Activated CD8-positive, alpha-beta memory T cell treated with anti-CD3 and anti-CD28 coated beads, Interleukin-2, amount 10 ng/mL, durations not matched to agents 7 days and 5 days (primary cell): ENCODE measurements at regions not wholly inside any gene's neighbourhood (a gene's known extent, or its start where the extent isn't known, plus 50 kb on each side); places are given as distances from the start of the nearest gene placed in this dataset.

Experiments used
- ATAC-seq: fragments of 150-1000 bp; cut with Tn5 transposase; one replicate; pipeline ENCODE4 v1.10.0; 2021; ENCODE audit warnings: moderate library complexity
- CTCF ChIA-PET: fragments of 350-600 bp; sonication (Branson Sonifier 250); formaldehyde crosslinking; loops from one replicate; lab custom pipeline; 2021; ENCODE audit warnings: antibody characterized with exemption; lab: Charles Lee
- DNase-seq: peaks from one replicate; pipeline ENCODE4 v3.0.0-alpha.2; 2020
- H3K27ac Mint-ChIP-seq: one replicate; pipeline ENCODE4 v1.8.0; 2021; ENCODE audit warnings: mild to moderate bottlenecking, mixed read lengths
- H3K27me3 Mint-ChIP-seq: one replicate; pipeline ENCODE4 v1.8.0; 2021; ENCODE audit warnings: mixed read lengths
- H3K36me3 Mint-ChIP-seq: one replicate; pipeline ENCODE4 v1.8.0; 2021; ENCODE audit warnings: mild to moderate bottlenecking, mixed read lengths
- H3K4me1 Mint-ChIP-seq: one replicate; pipeline ENCODE4 v1.8.0; 2021; ENCODE audit warnings: mixed read lengths
- H3K4me3 Mint-ChIP-seq: one replicate; pipeline ENCODE4 v1.8.0; 2021; ENCODE audit warnings: mild to moderate bottlenecking, moderate library complexity, mixed read lengths
- H3K9me3 Mint-ChIP-seq: one replicate; pipeline ENCODE4 v1.8.0; 2022; ENCODE audit warnings: low read depth, mixed read lengths

- no peak for ATAC-seq
- H3K27me3 Mint-ChIP-seq: peaks cover 3% of the 10 kb centered on the region
Observed at GRCh38 chr16:77536809-77537208, 102.0 kb upstream of the ADAMTS18 start.

GRCh38 chr16:77539421-77540034 lies 104.7 kb upstream of the ADAMTS18 start:
- no peaks in the 10 kb centered on the region for H3K4me1 Mint-ChIP-seq
- DNase-seq: no peak
- no peak for ATAC-seq

More at GRCh38 chr16:77536809-77537208, 102.0 kb upstream of the ADAMTS18 start:
- CTCF ChIA-PET: no interaction called here
- DNase-seq: no peak
- Mint-ChIP-seq H3K36me3 (no peaks in the 10 kb centered on the region), H3K27ac (no peak overlapping the region), H3K4me1 (no peaks in the 10 kb centered on the region), H3K9me3 (no peaks in the 10 kb centered on the region), H3K4me3 (no peak overlapping the region)

GRCh38 chr16:77540646-77541045 lies 105.8 kb upstream of the ADAMTS18 start:
- H3K4me3 Mint-ChIP-seq: no peak overlapping the region
- no peak for ATAC-seq
- H3K36me3 Mint-ChIP-seq: no peaks in the 10 kb centered on the region
- CTCF ChIA-PET: interaction anchor here (1.3 kb wide), 1 partner anchor 9 kb away, joined by 3 read pairs; no protein-coding TSS in a partner anchor
- DNase-seq: no peak
- no peaks in the 10 kb centered on the region for H3K4me1 Mint-ChIP-seq
- H3K27ac Mint-ChIP-seq: no peak overlapping the region
- H3K9me3 Mint-ChIP-seq: no peaks in the 10 kb centered on the region
- H3K27me3 Mint-ChIP-seq: no peaks in the 10 kb centered on the region

More at GRCh38 chr16:77539421-77540034, 104.7 kb upstream of the ADAMTS18 start:
- Mint-ChIP-seq H3K36me3 (no peaks in the 10 kb centered on the region), H3K9me3 (no peaks in the 10 kb centered on the region), H3K27ac (no peak overlapping the region), H3K27me3 (no peaks in the 10 kb centered on the region), H3K4me3 (no peak overlapping the region)
- CTCF ChIA-PET: no interaction called here

DNA sequence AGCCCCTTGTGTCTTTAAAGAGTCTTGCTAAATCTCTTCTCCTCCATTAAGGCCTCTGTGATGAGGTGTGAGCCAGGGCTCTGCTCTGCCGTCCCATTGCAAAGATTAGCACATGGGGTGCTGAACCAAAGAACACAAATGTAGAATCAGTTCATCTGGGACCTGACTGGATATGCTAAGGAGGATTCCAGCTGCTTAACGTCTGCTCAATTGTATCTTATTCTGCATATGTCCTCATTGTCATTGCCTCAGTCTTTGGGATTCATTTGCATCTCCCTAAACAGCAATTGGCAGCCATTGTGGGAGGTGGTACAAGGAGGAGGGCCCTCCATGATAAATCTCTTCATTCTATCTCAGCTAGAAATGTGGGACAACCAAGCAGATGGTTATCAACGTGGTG lies 106.3 kb upstream of the ADAMTS18 start:
- Mint-ChIP-seq H3K27me3 (no peaks in the 10 kb centered on the region), H3K27ac (no peak overlapping the region), H3K4me3 (no peak overlapping the region), H3K36me3 (no peaks in the 10 kb centered on the region), H3K4me1 (no peaks in the 10 kb centered on the region), H3K9me3 (no peaks in the 10 kb centered on the region)
- ATAC-seq: no peak
- DNase-seq: no peak
- CTCF ChIA-PET: interaction anchor here (1.3 kb wide), 1 partner anchor 9 kb away, joined by 3 read pairs; no protein-coding TSS in a partner anchor

DNA sequence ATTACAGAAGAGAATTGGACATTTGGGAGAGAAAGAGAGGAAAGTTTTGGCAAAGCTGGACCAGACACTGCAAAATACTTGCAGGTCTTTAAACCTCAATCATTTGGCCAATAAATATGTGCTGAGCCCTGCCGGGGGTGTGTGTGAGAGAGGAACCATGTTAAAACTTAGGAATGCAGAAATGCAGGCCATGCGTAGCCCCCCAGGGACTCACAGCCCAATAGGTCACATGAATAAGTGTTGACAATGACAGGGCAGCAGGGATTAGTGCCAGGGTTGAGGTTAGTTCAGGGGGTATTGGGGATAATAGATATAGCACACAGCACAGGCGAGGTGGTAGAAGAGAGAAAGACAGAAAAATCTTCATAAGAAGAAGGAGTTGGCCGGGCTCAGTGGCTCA lies 113.3 kb upstream of the ADAMTS18 start:
- DNase-seq (no peak), ATAC-seq (no peak)
- no peaks in the 10 kb centered on the region for H3K9me3 Mint-ChIP-seq
- H3K27me3 Mint-ChIP-seq: no peaks in the 10 kb centered on the region
- H3K4me3 Mint-ChIP-seq: no peak overlapping the region
- H3K4me1 Mint-ChIP-seq: no peaks in the 10 kb centered on the region
- no peaks in the 10 kb centered on the region for H3K36me3 Mint-ChIP-seq
- CTCF ChIA-PET: no interaction called here
- no peak overlapping the region for H3K27ac Mint-ChIP-seq

DNA sequence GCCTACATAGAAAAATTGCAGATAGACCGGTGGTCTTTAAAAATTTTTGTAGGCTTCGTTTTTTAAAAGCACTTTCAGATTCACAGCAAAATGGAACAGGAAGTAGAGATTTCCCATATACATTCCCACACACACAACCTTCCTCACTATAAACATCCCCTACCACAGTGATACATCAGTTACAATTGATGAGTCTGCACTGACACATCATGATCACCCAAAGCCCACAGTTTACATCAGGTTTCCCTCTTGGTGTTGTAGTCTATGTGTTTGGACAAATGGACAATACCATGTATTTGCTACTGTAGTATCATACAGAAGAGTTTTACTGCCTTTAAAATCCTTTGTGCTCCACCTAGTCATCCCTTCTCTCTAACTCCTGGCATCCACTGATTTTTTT lies 113.9 kb upstream of the ADAMTS18 start:
- Mint-ChIP-seq H3K36me3 (no peaks in the 10 kb centered on the region), H3K9me3 (no peaks in the 10 kb centered on the region), H3K4me3 (no peak overlapping the region), H3K27ac (no peak overlapping the region), H3K4me1 (no peaks in the 10 kb centered on the region), H3K27me3 (no peaks in the 10 kb centered on the region)
- ATAC-seq: no peak
- CTCF ChIA-PET: no interaction called here
- DNase-seq: no peak

GRCh38 chr16:77549876-77550275 lies 115.0 kb upstream of the ADAMTS18 start:
- Mint-ChIP-seq H3K4me3 (no peak overlapping the region), H3K36me3 (no peaks in the 10 kb centered on the region), H3K27me3 (no peaks in the 10 kb centered on the region), H3K27ac (no peak overlapping the region), H3K4me1 (no peaks in the 10 kb centered on the region), H3K9me3 (no peaks in the 10 kb centered on the region)
- CTCF ChIA-PET: interaction anchor here (0.9 kb wide), 1 partner anchor 9 kb away, joined by 3 read pairs; no protein-coding TSS in a partner anchor
- ATAC-seq: no peak
- no peak for DNase-seq

GRCh38 chr16:77551357-77551756 lies 116.5 kb upstream of the ADAMTS18 start:
- DNase-seq (no peak), ATAC-seq (no peak)
- CTCF ChIA-PET: no interaction called here
- Mint-ChIP-seq H3K4me3 (no peak overlapping the region), H3K27ac (no peak overlapping the region), H3K36me3 (no peaks in the 10 kb centered on the region), H3K4me1 (no peaks in the 10 kb centered on the region), H3K9me3 (no peaks in the 10 kb centered on the region), H3K27me3 (no peaks in the 10 kb centered on the region)

- no peak for DNase-seq
- Mint-ChIP-seq H3K4me1 (no peaks in the 10 kb centered on the region), H3K27ac (no peak overlapping the region), H3K36me3 (no peaks in the 10 kb centered on the region), H3K4me3 (no peak overlapping the region), H3K9me3 (no peaks in the 10 kb centered on the region), H3K27me3 (peaks cover 2% of the 10 kb centered on the region)
- ATAC-seq: no peak
- CTCF ChIA-PET: no interaction called here
Observed at GRCh38 chr16:77553130-77553529, 118.3 kb upstream of the ADAMTS18 start.

DNA sequence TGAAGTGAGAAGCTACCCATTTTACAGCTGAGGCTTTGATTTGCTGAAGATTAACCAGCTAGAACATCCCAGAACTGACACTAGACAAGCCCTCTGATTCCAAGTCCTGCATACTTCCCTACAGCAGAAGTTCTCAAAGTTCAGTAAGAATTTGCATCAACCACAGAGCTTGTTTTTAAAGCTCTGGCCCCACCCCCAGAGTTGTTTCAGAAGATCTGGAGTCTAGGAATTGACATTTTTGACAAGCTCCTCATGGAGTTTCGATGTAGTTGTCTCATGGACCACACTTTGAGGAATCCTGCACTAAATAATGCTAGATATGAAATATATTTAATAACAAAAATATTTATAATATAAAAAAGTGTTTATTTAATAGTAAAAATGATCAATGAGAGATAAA lies 120.3 kb upstream of the ADAMTS18 start:
- H3K27me3 Mint-ChIP-seq: peaks cover 2% of the 10 kb centered on the region
- no peaks in the 10 kb centered on the region for H3K4me1 Mint-ChIP-seq
- no peaks in the 10 kb centered on the region for H3K36me3 Mint-ChIP-seq
- no peaks in the 10 kb centered on the region for H3K9me3 Mint-ChIP-seq
- H3K4me3 Mint-ChIP-seq: no peak overlapping the region
- CTCF ChIA-PET: no interaction called here
- DNase-seq (no peak), ATAC-seq (no peak)
- no peak overlapping the region for H3K27ac Mint-ChIP-seq

- ATAC-seq: no peak
- DNase-seq: no peak
- peaks cover 2% of the 10 kb centered on the region for H3K27me3 Mint-ChIP-seq
- no peaks in the 10 kb centered on the region for H3K4me1 Mint-ChIP-seq
- CTCF ChIA-PET: no interaction called here
- no peaks in the 10 kb centered on the region for H3K36me3 Mint-ChIP-seq
- H3K4me3 Mint-ChIP-seq: no peak overlapping the region
- H3K27ac Mint-ChIP-seq: no peak overlapping the region
- H3K9me3 Mint-ChIP-seq: no peaks in the 10 kb centered on the region
Observed at GRCh38 chr16:77555791-77556190, 121.0 kb upstream of the ADAMTS18 start.

GRCh38 chr16:77556201-77556873 lies 121.5 kb upstream of the ADAMTS18 start:
- Mint-ChIP-seq H3K36me3 (no peaks in the 10 kb centered on the region), H3K9me3 (no peaks in the 10 kb centered on the region), H3K27me3 (peaks cover 2% of the 10 kb centered on the region), H3K4me1 (no peaks in the 10 kb centered on the region), H3K27ac (no peak overlapping the region), H3K4me3 (no peak overlapping the region)
- DNase-seq (no peak), ATAC-seq (no peak)
- CTCF ChIA-PET: no interaction called here

DNA sequence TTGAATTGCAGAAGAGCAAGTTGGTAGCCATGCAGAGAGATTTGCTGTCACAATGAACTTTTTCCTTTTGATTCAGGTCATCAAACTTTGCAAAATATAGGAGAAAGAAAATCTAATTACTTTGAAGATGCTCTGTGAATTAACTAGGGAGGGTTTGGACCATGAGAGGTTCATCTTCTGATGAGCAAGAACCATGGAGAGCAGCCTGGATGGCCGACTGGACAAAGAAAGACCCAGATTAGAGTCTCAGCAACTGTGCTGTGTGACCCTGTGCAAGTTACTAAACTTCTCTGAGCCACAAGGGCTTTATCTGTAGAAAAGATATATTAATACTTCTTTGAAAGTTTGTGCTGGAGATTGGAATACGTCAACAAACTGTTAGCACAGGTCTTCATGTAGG lies 122.6 kb upstream of the ADAMTS18 start:
- Mint-ChIP-seq H3K36me3 (no peaks in the 10 kb centered on the region), H3K27me3 (peaks cover 2% of the 10 kb centered on the region), H3K4me1 (no peaks in the 10 kb centered on the region), H3K27ac (no peak overlapping the region), H3K9me3 (no peaks in the 10 kb centered on the region), H3K4me3 (no peak overlapping the region)
- CTCF ChIA-PET: no interaction called here
- DNase-seq: no peak
- ATAC-seq: no peak

- ATAC-seq (no peak), DNase-seq (no peak)
- Mint-ChIP-seq H3K27ac (no peak overlapping the region), H3K4me3 (no peak overlapping the region), H3K9me3 (no peaks in the 10 kb centered on the region), H3K4me1 (no peaks in the 10 kb centered on the region), H3K36me3 (no peaks in the 10 kb centered on the region), H3K27me3 (peaks cover 2% of the 10 kb centered on the region)
- CTCF ChIA-PET: no interaction called here
Observed at GRCh38 chr16:77558786-77559185, 124.0 kb upstream of the ADAMTS18 start.
